ENCODE measurements at regions not wholly inside any gene's neighbourhood (a gene's known extent, or its start where the extent isn't known, plus 50 kb on each side); places are given as distances from the start of the nearest gene placed in this dataset.

DNA sequence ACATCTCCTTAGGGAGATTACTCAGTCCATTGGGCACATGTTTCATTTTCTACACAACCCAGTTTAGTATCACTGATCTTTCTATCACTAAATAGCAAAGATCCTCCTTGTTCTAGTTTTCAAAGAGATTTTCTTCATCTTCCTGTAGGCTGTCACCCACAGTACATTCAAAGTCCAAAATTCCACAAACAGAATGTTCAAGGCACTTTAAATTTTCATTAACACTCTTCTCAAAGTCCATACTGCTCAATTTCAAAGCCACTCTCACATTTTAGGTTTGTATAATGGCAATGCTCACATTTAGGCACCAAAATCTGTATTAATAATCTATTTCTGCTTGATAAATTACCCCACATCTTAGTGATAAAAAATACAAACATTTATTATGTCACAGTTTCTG is 152.8 kb downstream of the FSIP2 start:
- no peak for DNase-seq (ENCODE audit: low read depth)

DNA sequence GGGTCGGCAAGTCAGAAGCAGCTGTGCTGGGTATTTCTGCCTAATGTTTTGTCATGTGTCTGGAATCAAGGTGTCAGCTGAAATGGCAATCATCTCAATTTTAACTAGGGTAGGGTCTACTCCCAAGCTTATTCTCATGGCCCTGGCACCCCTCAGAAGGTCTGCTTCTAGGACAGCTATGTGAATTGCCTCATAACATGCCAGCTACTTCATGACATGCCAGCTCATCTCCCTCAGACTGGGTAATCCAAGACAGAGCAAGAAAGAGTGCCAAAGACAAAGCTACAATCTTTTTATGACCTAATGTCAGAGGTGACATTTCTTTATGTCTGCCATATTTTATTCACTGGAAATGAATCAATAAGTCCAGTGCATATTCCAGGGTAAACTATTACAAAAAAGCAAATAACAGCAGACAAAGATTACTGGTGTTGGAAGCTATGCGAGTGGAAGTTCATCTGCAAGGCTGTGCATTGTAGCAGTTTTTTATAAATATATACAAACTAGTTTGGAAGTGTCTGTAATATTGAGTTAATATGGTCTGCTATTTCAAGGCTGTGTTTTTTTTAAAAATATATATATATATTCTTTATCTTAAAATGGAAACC is 153.3 kb downstream of the FSIP2 start:
- no peak for DNase-seq (ENCODE audit: low read depth)

DNA sequence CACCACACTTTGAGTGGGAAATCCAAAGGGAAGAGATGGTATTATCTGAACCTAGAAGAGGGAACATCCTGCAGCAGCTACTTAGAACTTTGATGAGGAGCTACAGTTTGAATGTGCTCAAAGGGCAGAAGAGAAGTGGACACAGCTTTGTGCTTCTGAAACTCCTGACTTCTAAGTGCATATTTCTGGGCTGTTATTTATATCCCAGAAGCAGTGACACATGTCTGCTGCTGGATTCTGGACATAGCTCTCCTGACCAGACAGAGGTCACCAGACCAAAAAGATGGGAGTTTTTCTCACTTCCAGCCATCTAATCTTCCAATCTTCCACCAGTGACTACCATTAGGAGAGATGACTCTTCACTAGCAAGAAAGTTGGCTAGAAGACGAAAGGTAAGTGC is 153.9 kb downstream of the FSIP2 start:
- no peak for DNase-seq (ENCODE audit: low read depth)

DNA sequence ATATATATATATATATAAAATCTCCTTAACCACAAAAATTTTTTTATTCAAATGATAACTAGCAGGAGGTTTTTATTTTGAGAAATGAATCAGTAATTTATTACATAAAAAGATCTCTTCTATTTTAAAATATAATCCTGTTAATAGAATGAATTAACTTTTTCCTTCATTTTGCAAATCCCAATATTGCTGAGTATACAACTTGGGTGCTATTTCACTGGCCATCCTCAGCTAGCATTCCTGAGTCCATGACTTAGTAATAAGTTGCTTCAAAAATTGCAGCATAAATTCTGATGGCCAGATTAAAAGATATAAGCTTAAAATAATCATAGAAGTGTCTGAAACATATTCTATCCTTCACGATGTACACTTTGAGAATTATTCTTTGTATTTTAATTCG is 155.6 kb downstream of the FSIP2 start:
- DNase-seq (ENCODE audit: low read depth): no peak

DNA sequence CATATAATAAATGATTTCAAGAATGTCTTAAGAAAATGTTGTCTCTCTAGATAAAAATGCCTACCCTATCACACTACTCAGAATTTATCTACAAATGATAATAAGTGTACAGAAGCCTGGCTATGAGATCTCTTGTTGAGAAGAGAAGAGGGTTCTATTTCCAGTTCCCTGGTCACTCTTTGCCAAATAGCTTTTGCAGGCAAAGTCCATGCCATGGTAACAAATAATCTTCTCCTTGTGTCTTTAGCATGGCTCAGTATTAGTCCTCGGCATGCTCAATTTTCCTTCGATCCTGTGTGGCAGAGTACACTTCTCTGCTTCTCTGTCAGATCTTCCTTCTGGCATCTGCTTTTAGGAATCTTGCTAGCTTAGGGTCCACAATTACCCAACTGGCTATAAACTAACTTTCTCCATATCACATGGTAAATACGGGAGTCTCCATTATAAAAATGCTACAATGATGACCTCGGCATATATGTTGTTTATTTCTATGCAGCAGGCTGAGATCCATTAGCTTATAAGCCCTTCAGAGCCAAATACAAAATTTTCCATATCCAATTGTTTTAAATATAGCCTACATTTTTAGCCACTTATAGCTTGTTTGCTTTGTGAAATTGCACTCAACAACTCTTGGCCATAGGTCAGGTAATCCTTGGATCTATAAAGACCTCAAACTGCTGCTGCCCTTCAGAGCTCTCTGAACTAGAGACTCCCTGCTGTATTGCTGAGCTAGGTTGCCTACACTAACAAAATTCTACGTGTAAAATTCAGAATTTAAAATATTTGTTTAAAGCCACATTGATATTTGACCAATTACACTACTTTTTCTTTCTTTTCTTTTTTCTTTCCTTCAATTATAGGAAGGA is 157.5 kb downstream of the FSIP2 start:
- no peak for DNase-seq (ENCODE audit: low read depth)

DNA sequence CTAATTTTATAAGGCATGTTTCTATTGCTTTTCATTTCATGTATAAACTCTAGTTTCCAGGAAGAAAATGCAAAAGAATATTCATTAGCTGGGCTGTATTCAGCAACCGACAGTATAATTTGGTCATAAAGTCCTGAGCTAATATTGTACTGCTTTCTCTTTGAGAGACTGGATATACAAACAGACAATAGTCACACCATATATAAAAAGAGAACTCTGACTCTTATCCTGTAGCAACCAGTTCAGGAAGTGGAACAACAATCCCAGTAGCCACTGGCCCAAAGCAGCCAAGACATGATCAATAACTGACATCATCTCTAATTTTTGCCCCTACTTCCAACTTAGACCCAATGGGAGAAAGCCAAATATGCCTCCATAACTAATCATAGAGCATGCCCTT is 160.8 kb downstream of the FSIP2 start:
- DNase-seq (ENCODE audit: low read depth): no peak

DNA sequence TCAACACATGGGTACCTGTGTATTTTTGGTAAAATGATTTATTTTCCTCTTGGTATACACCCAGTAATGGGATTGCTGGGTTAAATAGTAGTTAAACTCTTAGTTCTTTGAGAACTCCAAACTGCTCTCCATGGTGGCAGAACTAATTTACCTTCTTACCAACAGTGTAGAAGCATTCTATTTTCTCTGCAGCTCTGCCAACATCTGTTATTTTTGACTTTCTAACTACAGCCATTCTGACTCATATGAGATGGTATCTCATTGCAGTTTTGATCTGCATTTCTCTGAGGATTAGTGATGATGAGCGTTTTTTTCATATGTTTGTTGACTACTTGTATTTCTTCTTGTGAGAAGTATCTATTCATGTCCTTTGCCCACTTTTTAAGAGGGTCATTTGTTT is 180.6 kb downstream of the FSIP2 start:
- DNase-seq (ENCODE audit: low read depth): peak; percentile 0

DNA sequence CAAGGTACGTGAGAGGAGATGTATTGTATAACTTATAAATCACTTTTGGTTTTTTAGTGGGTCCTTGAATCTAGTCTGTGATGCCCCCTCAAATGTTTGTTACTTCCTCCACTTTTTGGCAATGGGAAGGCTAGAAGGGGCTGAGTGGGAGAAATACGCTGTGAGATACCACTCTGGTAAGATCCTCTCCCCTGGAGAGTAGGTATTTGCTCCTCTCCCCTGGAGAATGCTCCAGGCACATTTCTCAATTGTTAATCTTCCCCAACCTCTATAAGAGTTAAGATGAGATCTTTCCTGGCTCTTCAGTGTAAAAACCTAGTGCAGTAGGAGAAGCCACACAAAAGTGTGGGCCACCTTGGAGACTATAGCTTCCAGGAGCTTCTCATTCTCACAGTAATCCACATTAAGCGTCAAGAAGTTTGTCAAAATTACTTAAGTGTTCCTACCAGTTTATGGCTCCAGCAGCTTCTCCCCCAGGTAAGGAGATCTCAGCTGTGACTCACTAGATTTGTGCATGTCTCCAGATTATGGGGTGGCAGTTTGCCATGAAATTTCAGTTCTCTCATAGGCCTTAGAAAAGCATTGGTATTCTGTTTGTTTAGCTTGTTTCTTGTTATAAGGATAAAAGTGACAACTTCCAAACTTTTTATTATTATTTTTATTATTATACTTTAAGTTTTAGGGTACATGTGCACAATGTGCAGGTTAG is 182.6 kb downstream of the FSIP2 start:
- DNase-seq (ENCODE audit: low read depth): peak; percentile 7

DNA sequence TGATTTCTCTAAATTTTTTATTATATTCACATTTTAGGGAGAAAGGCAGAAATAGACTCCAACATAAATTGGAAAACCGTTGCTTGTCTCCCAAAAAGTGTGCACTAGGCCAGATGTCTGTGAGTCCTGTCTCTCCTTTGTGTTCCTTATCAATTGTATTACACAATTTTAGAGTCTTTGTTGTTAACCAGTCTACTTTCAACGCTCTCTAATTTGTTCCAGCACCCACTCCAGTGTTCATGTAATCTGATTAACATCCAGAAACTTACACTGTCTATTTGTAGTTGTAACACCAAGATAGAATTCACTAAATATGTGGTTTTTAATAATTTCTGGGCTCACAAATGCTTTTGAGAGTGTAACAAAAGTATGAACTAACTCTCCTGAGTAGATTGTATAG is 195.6 kb downstream of the FSIP2 start:
- DNase-seq (ENCODE audit: low read depth): no peak

DNA sequence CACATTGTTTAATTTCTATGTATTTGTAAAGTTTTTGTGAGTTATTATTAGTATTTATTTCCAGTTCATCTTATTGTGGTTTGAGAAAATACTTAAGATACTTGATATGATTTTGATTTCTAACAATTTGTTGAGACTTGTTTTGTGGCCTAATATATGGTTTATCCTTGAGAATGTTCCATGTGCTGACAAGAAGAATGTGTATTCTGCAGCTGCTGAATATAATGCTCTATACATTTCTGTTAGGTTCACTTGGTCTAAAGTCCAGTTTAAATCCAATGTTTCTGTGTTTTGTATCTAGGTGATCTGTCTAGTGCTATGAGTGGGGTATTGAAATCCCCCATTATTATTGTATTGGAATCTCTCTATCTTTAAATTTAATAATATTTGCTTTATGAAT is 201.3 kb downstream of the FSIP2 start:
- DNase-seq (ENCODE audit: low read depth): no peak

DNA sequence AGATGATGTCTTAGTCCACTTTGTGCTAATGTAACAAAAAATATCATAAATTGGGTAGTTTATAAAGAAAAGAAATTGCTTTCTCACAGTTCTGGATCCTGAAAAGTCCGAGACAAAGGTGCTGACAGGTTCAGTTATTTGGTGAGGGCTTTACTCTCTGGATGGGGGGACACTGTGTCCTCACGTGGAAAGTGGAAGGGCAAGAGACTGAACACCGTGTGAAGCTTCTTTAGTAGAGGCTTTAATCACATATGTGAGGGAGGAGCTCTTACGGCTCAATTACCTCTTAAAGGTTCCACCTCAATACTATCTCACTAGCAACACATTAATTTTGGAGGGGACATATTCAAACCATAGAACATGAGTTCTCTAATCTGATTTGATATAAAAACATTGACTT is 204.3 kb downstream of the FSIP2 start:
- no peak for DNase-seq (ENCODE audit: low read depth)

DNA sequence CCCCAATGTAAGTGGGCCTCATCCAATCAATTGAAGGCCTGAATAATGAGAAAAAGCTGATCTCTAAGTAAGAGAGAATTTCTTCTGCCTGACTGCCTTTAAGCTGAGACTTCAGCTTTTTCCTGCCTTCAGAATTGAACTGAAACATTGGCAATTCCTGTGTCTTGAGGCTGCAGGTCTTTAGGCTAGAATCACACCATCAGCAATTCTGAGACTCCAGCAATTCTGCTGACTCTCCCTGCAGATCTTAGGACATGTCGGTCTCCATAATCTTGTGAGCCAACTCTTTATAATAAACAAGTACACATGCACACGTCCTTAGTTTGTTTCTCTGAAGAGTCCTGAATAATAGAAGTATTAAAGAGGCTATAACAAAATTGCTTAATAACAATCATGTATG is 209.1 kb downstream of the FSIP2 start:
- DNase-seq (ENCODE audit: low read depth): no peak

DNA sequence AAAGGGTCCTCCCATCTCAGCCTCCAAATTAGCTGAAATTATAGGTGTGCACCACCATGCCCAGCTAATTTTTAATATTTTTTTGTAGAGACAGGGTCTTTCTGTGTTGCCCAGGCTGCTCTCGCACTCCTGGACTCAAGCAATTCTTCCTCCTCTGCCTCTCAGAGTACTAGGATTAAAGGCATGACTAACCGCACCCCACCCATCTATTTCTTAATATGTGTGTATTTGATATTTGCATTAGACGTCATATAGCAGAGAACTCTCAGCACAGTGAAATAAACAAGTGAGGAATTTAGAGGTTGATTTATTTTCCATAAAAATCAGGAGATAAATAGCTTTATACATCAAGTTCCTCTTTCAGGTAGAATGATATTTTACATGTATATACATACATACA is 213.5 kb downstream of the FSIP2 start:
- no peak for DNase-seq (ENCODE audit: low read depth)

DNA sequence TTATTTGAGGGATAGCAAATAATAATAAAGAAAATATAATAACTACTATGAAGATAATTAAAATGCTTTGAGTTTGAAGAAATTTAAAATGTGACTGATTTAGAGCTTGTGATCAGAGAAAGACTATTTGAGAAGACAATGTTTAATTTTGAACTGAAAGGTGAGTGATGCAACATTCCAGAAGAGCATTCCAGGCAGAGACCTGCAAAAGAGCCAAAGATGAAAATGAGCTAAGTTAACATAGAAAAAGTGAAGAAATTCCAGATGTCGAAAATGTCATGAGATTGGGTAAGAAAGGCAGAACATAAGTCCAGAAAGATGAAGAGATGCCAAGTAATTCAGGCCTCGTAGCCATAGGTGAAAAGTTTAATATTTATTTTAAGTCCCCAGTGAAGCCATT is 215.8 kb downstream of the FSIP2 start:
- DNase-seq (ENCODE audit: low read depth): no peak

DNA sequence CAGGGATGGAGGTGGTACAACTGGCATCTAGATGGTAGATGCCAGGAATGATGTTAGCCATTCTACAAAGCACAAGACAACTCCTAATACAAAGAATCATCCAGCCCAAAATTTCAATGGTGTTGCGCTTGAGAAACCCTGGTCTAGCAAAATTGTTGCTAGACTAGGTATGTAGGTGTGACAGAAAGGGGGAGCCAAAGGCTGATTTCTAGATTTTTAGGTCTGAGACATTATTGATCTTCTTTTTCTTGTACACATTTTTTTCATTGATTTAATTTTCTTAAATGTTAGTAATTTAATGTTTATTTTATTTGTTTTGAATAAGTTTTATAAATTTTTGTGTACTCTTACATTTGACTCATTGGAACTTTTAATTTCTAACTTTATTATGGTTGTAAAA is 216.4 kb downstream of the FSIP2 start:
- DNase-seq (ENCODE audit: low read depth): no peak

DNA sequence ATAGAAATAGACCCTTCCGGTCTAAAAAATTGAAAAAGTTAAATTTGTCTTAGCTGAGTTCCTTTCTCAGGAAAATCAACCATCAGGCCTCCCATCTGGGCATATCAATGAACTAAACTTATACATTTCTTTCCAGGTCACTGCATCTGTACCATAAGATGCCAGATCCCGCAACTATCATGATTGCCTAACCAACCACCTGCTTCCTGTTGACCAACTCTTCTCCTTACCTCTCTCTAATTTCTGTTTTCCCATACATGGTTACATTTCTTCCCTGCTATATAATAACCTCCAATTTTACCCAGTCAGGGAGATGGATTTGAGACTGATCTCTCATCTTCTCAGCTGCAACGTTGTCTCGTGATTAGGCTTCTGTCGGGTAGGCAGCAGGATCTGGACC is 228.7 kb downstream of the FSIP2 start:
- no peak for DNase-seq (ENCODE audit: low read depth)

DNA sequence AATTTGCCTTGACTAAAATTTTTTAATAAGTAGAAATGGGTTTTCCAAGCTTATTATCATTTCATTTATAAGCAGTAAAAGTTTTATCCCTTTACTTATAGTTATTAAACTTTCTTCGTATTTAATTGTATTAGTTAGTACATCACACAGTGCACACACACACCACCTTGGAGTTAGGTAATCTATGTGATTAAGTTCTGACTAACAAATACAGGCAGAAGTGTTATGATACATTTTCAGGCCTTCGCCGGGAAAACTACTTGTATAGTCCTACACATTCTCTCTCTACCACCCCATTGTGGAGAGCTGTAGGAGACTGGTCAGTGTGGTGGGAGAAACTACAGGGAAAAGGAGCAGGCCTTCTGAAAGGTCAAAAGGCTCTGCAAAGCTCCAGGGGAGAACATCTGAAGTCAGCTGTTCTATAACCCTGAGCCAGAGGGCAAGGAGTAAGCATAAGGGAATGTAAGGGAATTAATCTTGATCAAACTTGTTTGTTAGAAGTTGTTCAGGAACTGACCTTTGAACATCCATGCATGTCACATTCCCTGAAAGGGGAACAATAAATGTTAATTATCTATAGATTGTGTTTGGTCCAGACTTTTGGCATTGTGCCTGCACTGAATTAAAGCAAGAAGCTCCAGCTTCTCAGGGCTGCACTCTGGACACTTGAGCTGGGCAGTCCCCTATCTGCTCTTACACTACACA is 231.7 kb downstream of the FSIP2 start:
- DNase-seq (ENCODE audit: low read depth): peak; percentile 89

DNA sequence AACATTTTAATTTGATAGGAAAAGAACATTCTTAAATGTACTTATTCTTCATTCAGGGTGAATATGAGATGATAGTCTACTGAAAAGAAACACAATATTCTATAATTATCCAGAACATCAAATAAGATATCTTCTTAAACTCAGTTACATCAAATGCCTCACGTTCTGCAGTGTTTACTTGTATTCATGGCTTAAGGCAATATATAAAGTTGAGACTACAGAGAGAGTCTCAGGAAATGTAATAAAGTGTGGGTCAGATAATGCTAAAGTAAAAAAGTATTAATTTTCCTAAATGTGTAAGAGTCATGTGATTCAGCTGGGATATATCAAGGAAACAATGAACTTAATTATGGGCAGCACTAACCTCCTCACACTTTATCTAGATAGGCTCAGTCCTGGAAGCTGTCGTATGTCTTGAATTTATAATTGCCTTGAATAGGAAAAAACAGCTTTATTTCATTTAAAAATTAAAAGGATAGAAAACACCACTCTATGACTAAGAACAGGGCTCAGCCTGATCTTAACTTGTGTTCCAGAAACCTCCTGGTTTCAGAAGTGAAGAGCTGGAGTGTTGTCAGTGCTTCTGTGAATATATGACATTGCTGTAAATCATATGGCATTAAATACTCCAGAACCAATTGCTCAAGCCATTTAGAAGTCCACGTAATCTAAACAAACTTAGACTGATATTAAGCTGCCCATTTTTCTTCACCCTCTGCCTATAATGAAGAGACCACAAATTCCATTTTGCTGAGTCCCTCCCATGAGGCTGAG is 240.2 kb downstream of the FSIP2 start:
- DNase-seq (ENCODE audit: low read depth): peak; percentile 48

DNA sequence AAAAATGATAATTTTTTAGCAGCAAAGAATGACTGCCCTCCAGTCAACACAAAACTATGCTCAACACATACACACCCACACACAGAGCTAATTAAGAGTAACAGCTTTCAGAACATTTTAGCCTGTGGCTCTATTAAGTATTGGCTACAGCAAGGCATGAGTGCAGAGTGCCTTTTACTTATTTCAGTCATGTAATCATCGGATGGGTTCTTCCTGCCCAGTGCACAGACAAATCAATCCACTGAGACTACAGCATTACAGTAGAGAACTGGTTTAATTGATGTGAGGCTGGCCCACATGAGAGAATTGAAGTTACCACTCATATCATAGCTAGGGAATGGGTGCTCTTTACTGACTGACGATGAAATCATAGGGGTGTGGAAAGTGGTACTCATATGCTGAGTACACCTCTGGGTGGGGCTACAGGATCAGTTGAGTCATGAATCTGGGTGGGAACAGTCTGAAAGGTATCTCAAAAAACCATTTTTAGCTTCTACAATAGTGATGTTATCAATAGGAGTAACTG is 241.0 kb downstream of the FSIP2 start:
- DNase-seq (ENCODE audit: low read depth): peak; percentile 72

DNA sequence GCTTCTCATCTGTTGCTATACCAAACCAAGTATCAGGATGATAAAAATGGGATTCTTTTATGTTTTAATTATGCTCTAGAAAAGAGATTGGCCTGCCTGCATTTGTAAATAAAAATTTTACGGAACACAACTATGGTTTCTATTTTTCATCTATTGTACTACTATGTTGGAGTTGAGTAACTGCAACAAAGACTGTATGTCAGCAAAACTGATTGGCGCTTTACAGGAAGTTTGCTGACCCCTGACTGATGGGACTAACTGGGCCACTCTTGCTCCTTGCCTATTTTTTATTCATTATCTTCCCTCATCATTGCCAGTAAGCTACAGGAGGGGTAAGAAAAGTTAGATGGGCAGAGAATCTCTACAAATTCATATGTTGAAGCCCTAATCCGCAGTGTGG is 242.3 kb downstream of the FSIP2 start:
- DNase-seq (ENCODE audit: low read depth): no peak

DNA sequence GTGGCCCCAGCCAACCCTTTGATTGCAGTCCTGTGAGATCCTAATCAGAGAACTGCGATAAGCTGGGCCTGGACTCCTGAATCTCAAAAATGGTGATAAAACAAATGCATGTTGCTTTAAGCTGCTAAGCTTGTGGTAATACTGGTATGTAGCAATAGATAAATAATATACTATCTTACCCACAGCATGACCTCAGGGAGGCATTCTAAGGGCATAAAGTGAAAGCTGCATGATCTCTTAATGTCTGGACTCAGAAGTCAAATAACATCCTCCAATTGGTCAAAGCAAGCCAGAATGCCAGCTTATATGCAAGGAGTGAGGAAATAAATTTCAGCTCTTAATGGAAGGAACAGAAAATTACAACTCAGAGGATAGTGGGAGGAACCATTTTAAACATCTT is 246.1 kb downstream of the FSIP2 start:
- DNase-seq (ENCODE audit: low read depth): no peak
